ENCODE measurements at regions not wholly inside any gene's neighbourhood (a gene's known extent, or its start where the extent isn't known, plus 50 kb on each side); places are given as distances from the start of the nearest gene placed in this dataset.
"Not testable (repeated sequence)": the region's sequence is repeated elsewhere in the genome, so short reads cannot be mapped to it uniquely, and the experiment has no call there.

- no peak for TF ChIP-seq CTCF (IDR thresholded peaks at IDR 0.05; ENCODE audit: insufficient read depth, low read depth, low read length, missing control alignments)
- no peak overlapping the region for H3K4me3 ChIP-seq (ENCODE audit: low read depth, low read length)
- no peak for DNase-seq (ENCODE audit: low read depth)
These were observed 92.0 kb upstream of the CARD11 start for GRCh38 chr7:3135626-3136025.

- no peak for DNase-seq (ENCODE audit: low read depth)
- TF ChIP-seq CTCF (IDR thresholded peaks at IDR 0.05; ENCODE audit: insufficient read depth, low read depth, low read length, missing control alignments) = no peak
These were observed 94.5 kb upstream of the CARD11 start for GRCh38 chr7:3138206-3138605.

GRCh38 chr7:3138997-3139396, 95.3 kb upstream of the CARD11 start:
- H3K4me3 ChIP-seq (ENCODE audit: low read depth, low read length) = no peak overlapping the region
- no peak for DNase-seq (ENCODE audit: low read depth)
- no peak for TF ChIP-seq CTCF (IDR thresholded peaks at IDR 0.05; ENCODE audit: insufficient read depth, low read depth, low read length, missing control alignments)

More at GRCh38 chr7:3138206-3138605, 94.5 kb upstream of the CARD11 start:
- H3K4me3 ChIP-seq (ENCODE audit: low read depth, low read length) = no peak overlapping the region

GRCh38 chr7:3140834-3141233, 97.2 kb upstream of the CARD11 start:
- H3K4me3 ChIP-seq (ENCODE audit: low read depth, low read length) = no peak overlapping the region
- TF ChIP-seq CTCF (IDR thresholded peaks at IDR 0.05; ENCODE audit: insufficient read depth, low read depth, low read length, missing control alignments) = no peak
- no peak for DNase-seq (ENCODE audit: low read depth)

GRCh38 chr7:3141326-3141725, 97.7 kb upstream of the CARD11 start:
- no peak overlapping the region for H3K4me3 ChIP-seq (ENCODE audit: low read depth, low read length)

GRCh38 chr7:3143869-3144775, 100.5 kb upstream of the CARD11 start:
- DNase-seq (ENCODE audit: low read depth) = no peak
- no peak for TF ChIP-seq CTCF (IDR thresholded peaks at IDR 0.05; ENCODE audit: insufficient read depth, low read depth, low read length, missing control alignments)
- no peak overlapping the region for H3K4me3 ChIP-seq (ENCODE audit: low read depth, low read length)

More at GRCh38 chr7:3141326-3141725, 97.7 kb upstream of the CARD11 start:
- no peak for DNase-seq (ENCODE audit: low read depth)
- no peak for TF ChIP-seq CTCF (IDR thresholded peaks at IDR 0.05; ENCODE audit: insufficient read depth, low read depth, low read length, missing control alignments)

- DNase-seq (ENCODE audit: low read depth); H3K4me3 ChIP-seq (ENCODE audit: low read depth, low read length): not testable (repeated sequence)
These were observed 101.1 kb upstream of the CARD11 start for GRCh38 chr7:3144776-3145125.
